ENCODE measurements at regions not wholly inside any gene's neighbourhood (a gene's known extent, or its start where the extent isn't known, plus 50 kb on each side); places are given as distances from the start of the nearest gene placed in this dataset.

DNA sequence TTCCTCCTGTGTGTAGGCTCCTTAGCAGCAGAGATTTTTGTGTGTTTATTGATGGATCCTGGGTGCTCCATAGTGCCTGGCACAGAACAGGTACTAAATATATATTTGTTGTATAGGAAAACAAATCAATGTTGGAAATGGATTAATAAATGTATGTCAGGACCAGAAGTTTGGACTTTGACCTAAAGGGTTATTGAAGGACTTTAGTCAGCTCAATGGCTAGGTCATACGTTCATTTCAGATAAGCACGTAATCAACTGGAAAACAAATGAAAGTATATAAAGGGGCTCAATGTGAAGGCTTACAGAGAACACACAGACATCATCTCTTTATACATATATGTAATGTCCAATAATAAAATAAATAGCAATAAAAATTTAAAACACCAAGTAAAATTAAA is 56.2 kb upstream of the PALM2AKAP2 start (continued):
- TF ChIP-seq, protein P1, sequence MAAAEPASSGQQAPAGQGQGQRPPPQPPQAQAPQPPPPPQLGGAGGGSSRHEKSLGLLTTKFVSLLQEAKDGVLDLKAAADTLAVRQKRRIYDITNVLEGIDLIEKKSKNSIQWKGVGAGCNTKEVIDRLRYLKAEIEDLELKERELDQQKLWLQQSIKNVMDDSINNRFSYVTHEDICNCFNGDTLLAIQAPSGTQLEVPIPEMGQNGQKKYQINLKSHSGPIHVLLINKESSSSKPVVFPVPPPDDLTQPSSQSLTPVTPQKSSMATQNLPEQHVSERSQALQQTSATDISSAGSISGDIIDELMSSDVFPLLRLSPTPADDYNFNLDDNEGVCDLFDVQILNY (CRISPR knock-in tag; IDR thresholded peaks at IDR 0.05) = no peak
- TF ChIP-seq, protein P2, sequence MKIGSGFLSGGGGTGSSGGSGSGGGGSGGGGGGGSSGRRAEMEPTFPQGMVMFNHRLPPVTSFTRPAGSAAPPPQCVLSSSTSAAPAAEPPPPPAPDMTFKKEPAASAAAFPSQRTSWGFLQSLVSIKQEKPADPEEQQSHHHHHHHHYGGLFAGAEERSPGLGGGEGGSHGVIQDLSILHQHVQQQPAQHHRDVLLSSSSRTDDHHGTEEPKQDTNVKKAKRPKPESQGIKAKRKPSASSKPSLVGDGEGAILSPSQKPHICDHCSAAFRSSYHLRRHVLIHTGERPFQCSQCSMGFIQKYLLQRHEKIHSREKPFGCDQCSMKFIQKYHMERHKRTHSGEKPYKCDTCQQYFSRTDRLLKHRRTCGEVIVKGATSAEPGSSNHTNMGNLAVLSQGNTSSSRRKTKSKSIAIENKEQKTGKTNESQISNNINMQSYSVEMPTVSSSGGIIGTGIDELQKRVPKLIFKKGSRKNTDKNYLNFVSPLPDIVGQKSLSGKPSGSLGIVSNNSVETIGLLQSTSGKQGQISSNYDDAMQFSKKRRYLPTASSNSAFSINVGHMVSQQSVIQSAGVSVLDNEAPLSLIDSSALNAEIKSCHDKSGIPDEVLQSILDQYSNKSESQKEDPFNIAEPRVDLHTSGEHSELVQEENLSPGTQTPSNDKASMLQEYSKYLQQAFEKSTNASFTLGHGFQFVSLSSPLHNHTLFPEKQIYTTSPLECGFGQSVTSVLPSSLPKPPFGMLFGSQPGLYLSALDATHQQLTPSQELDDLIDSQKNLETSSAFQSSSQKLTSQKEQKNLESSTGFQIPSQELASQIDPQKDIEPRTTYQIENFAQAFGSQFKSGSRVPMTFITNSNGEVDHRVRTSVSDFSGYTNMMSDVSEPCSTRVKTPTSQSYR (CRISPR knock-in tag; IDR thresholded peaks at IDR 0.05) = no peak
- no peak for TF ChIP-seq FOXJ3 (CRISPR knock-in tag; IDR thresholded peaks at IDR 0.05; ENCODE audit: borderline replicate concordance)

DNA sequence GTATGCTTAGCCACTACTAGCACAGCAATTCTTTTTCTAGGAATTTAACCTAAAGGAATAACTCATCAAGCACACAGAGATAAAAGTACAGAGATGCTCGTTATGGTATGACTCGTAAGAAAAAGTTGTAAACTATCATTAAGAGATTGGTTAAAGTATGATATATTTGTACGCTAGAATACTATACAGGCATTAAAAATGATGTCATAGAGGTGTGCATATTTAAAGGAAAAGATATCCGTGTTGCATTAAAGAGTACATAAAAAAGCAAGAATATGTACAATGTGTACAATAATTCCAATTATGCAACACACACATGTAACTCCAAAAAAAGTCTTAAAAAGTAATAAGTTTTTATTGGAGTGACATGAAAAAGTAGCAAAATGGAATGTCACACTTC is 54.5 kb upstream of the PALM2AKAP2 start:
- CTCF ChIA-PET = no interaction called here

DNA sequence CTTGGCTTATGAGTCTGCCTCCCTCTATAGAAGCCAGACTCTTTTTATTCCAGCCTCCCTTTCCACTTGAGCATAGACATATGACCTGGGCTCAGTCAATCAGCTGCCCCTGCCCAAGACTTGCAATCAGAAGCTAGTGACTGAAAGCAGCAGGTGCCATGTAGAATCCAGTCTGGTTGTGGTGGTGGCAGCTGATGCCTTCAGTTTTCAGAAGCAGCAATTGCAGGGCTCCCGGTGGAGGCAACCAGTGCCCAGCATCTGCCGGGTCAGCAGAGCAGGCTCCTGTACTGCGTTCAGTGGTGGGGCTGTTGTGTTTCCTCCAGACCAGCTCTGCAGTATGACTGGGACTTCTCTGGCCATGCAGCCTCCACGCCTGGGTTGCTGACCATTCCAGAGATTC is 53.9 kb upstream of the PALM2AKAP2 start:
- DNase-seq (ENCODE audit: low spot score) = no peak
- H3K36me3 Mint-ChIP-seq = no peaks in the 10 kb centered on the region
- H3K27ac Mint-ChIP-seq = no peak overlapping the region
- H3K4me1 Mint-ChIP-seq = peaks cover 9% of the 10 kb centered on the region
- ChIA-PET CTCF (no interaction called here), POLR2A (no interaction called here)
- no peaks in the 10 kb centered on the region for H3K27me3 Mint-ChIP-seq (ENCODE audit: low read depth)
- ATAC-seq = no peak
- H3K9me3 Mint-ChIP-seq = peaks cover 6% of the 10 kb centered on the region
- no peak overlapping the region for H3K4me3 Mint-ChIP-seq
- TF ChIP-seq ETV6 (CRISPR knock-in tag; IDR thresholded peaks at IDR 0.05) = no peak
- no peak for TF ChIP-seq PRRX2 (CRISPR knock-in tag; IDR thresholded peaks at IDR 0.05)
- TF ChIP-seq, protein P3, sequence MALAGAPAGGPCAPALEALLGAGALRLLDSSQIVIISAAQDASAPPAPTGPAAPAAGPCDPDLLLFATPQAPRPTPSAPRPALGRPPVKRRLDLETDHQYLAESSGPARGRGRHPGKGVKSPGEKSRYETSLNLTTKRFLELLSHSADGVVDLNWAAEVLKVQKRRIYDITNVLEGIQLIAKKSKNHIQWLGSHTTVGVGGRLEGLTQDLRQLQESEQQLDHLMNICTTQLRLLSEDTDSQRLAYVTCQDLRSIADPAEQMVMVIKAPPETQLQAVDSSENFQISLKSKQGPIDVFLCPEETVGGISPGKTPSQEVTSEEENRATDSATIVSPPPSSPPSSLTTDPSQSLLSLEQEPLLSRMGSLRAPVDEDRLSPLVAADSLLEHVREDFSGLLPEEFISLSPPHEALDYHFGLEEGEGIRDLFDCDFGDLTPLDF (CRISPR knock-in tag; IDR thresholded peaks at IDR 0.05) = no peak
- TF ChIP-seq, protein P4, sequence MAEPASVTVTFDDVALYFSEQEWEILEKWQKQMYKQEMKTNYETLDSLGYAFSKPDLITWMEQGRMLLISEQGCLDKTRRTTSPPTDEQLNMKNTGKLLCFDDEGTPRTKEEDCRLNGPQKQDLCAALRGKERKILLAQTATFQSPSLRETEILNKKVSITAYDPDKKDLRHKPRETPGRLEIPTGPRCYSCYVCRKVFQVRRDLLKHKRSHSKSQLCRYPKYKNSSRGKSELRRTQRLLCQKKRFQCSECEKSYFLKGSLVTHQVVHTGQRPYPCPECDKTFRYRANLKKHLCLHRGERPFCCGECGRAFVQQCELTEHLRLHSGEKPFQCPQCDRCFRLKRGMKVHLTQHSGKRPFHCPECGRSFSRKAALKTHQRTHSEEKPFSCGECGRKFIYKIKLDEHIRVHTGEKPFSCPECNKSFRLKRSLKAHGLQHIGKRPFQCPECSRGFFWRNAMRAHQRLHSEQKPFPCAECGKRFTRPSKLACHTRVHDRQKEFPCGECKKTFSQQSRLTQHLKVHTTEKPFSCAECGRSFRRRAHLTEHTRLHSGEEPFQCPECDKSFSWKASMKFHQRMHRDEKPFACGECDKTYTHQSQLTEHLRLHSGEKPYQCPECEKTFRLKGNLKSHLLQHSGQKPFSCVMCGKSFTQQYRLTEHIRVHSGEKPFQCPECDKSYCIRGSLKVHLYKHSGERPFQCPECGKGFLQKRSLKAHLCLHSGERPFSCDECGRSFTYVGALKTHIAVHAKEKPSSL (CRISPR knock-in tag; conservative IDR thresholded peaks at IDR 0.05) = no peak
- no peak for TF ChIP-seq EMX1 (CRISPR knock-in tag; IDR thresholded peaks at IDR 0.05)

More for the DNA sequence above, 54.5 kb upstream of the PALM2AKAP2 start:
- no peaks in the 10 kb centered on the region for H3K36me3 Mint-ChIP-seq
- H3K27me3 Mint-ChIP-seq (ENCODE audit: low read depth) = no peaks in the 10 kb centered on the region
- no peak overlapping the region for H3K4me3 Mint-ChIP-seq
- no peak for DNase-seq (ENCODE audit: low spot score)
- H3K9me3 Mint-ChIP-seq = peaks cover 6% of the 10 kb centered on the region
- no peak for ATAC-seq
- POLR2A ChIA-PET = no interaction called here
- TF ChIP-seq, protein P5, sequence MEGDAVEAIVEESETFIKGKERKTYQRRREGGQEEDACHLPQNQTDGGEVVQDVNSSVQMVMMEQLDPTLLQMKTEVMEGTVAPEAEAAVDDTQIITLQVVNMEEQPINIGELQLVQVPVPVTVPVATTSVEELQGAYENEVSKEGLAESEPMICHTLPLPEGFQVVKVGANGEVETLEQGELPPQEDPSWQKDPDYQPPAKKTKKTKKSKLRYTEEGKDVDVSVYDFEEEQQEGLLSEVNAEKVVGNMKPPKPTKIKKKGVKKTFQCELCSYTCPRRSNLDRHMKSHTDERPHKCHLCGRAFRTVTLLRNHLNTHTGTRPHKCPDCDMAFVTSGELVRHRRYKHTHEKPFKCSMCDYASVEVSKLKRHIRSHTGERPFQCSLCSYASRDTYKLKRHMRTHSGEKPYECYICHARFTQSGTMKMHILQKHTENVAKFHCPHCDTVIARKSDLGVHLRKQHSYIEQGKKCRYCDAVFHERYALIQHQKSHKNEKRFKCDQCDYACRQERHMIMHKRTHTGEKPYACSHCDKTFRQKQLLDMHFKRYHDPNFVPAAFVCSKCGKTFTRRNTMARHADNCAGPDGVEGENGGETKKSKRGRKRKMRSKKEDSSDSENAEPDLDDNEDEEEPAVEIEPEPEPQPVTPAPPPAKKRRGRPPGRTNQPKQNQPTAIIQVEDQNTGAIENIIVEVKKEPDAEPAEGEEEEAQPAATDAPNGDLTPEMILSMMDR (IDR thresholded peaks at IDR 0.05) = no peak
- TF ChIP-seq, protein P6, sequence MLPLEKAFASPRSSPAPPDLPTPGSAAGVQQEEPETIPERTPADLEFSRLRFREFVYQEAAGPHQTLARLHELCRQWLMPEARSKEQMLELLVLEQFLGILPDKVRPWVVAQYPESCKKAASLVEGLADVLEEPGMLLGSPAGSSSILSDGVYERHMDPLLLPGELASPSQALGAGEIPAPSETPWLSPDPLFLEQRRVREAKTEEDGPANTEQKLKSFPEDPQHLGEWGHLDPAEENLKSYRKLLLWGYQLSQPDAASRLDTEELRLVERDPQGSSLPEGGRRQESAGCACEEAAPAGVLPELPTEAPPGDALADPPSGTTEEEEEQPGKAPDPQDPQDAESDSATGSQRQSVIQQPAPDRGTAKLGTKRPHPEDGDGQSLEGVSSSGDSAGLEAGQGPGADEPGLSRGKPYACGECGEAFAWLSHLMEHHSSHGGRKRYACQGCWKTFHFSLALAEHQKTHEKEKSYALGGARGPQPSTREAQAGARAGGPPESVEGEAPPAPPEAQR (CRISPR knock-in tag; IDR thresholded peaks at IDR 0.05) = no peak
- TF ChIP-seq, protein P7, sequence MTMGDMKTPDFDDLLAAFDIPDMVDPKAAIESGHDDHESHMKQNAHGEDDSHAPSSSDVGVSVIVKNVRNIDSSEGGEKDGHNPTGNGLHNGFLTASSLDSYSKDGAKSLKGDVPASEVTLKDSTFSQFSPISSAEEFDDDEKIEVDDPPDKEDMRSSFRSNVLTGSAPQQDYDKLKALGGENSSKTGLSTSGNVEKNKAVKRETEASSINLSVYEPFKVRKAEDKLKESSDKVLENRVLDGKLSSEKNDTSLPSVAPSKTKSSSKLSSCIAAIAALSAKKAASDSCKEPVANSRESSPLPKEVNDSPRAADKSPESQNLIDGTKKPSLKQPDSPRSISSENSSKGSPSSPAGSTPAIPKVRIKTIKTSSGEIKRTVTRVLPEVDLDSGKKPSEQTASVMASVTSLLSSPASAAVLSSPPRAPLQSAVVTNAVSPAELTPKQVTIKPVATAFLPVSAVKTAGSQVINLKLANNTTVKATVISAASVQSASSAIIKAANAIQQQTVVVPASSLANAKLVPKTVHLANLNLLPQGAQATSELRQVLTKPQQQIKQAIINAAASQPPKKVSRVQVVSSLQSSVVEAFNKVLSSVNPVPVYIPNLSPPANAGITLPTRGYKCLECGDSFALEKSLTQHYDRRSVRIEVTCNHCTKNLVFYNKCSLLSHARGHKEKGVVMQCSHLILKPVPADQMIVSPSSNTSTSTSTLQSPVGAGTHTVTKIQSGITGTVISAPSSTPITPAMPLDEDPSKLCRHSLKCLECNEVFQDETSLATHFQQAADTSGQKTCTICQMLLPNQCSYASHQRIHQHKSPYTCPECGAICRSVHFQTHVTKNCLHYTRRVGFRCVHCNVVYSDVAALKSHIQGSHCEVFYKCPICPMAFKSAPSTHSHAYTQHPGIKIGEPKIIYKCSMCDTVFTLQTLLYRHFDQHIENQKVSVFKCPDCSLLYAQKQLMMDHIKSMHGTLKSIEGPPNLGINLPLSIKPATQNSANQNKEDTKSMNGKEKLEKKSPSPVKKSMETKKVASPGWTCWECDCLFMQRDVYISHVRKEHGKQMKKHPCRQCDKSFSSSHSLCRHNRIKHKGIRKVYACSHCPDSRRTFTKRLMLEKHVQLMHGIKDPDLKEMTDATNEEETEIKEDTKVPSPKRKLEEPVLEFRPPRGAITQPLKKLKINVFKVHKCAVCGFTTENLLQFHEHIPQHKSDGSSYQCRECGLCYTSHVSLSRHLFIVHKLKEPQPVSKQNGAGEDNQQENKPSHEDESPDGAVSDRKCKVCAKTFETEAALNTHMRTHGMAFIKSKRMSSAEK (CRISPR knock-in tag; IDR thresholded peaks at IDR 0.05; ENCODE audit: borderline replicate concordance) = no peak
- no peak overlapping the region for H3K27ac Mint-ChIP-seq
- H3K4me1 Mint-ChIP-seq = peaks cover 4% of the 10 kb centered on the region
